Brain microvascular endothelial cell (primary cell): ENCODE measurements at regions not wholly inside any gene's neighbourhood (a gene's known extent, or its start where the extent isn't known, plus 50 kb on each side); places are given as distances from the start of the nearest gene placed in this dataset.

ENCODE experiments used
- DNase-seq: peaks from one replicate; pipeline ENCODE4 v3.0.0-alpha.2; 2020
- H3K27ac ChIP-seq: fragments of 250-450 bp; sonication (Bioruptor Pico); 2 replicates; pipeline ENCODE4 v1.5.1; 2020; ENCODE audit warnings: mild to moderate bottlenecking, moderate library complexity
- H3K27me3 ChIP-seq: fragments of 250-450 bp; sonication (Bioruptor Pico); replicated peaks from 2 replicates; pipeline ENCODE4 v1.5.1; 2020; ENCODE audit warnings: mild to moderate bottlenecking
- H3K36me3 ChIP-seq: fragments of 250-450 bp; sonication (Bioruptor Pico); replicated peaks from 2 replicates; pipeline ENCODE4 v1.5.1; 2020; ENCODE audit warnings: mild to moderate bottlenecking
- H3K4me3 ChIP-seq: 2 replicates; pipeline ENCODE4 v1.5.1; 2011; ENCODE audit warnings: low read depth, mild to moderate bottlenecking, control low read depth, low read length, moderate library complexity
- in situ Hi-C: cut with HindIII; loops from 2 replicates; pipeline ENCODE4 v1.10.0; 2017; ENCODE audit warnings: low sequenced_read_pairs, low pct_ligation_motif_present
- TF ChIP-seq, protein P1 (sequence below): IDR thresholded peaks from 2 replicates; pipeline ENCODE4 v1.5.1; 2011; ENCODE audit warnings: low read depth, mild to moderate bottlenecking, moderate library complexity, low read length, control low read depth, inconsistent platforms; ENCODE audit errors: missing control alignments

DNA sequence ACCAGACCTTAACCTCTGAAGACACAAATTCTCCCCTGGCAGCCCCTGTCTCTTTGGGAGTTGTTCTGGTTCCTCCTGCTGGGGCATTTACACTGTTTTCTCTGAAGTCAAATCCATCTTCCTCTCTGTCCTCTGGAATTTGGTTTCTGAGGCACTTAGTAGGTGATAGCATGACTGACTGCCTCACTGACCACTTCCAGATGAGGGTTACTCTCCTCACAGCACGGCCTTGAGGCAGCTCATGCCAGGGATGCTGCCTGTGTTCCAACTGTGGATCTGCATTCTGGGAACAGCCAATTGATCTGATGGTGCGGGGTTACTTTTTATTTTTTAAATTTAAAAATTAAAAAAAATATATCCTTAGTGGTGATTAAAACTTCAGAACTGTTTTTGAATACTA, 140.9 kb upstream of the ROPN1 start:
- no peaks in the 10 kb centered on the region for H3K27me3 ChIP-seq
- no peaks in the 10 kb centered on the region for H3K36me3 ChIP-seq
- DNase-seq, result no peak
- TF ChIP-seq, protein P1, sequence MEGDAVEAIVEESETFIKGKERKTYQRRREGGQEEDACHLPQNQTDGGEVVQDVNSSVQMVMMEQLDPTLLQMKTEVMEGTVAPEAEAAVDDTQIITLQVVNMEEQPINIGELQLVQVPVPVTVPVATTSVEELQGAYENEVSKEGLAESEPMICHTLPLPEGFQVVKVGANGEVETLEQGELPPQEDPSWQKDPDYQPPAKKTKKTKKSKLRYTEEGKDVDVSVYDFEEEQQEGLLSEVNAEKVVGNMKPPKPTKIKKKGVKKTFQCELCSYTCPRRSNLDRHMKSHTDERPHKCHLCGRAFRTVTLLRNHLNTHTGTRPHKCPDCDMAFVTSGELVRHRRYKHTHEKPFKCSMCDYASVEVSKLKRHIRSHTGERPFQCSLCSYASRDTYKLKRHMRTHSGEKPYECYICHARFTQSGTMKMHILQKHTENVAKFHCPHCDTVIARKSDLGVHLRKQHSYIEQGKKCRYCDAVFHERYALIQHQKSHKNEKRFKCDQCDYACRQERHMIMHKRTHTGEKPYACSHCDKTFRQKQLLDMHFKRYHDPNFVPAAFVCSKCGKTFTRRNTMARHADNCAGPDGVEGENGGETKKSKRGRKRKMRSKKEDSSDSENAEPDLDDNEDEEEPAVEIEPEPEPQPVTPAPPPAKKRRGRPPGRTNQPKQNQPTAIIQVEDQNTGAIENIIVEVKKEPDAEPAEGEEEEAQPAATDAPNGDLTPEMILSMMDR, result no peak
- H3K4me3 ChIP-seq, result no peak overlapping the region
- H3K27ac ChIP-seq, result no peak overlapping the region
- in situ Hi-C loops, result no loop called here

DNA sequence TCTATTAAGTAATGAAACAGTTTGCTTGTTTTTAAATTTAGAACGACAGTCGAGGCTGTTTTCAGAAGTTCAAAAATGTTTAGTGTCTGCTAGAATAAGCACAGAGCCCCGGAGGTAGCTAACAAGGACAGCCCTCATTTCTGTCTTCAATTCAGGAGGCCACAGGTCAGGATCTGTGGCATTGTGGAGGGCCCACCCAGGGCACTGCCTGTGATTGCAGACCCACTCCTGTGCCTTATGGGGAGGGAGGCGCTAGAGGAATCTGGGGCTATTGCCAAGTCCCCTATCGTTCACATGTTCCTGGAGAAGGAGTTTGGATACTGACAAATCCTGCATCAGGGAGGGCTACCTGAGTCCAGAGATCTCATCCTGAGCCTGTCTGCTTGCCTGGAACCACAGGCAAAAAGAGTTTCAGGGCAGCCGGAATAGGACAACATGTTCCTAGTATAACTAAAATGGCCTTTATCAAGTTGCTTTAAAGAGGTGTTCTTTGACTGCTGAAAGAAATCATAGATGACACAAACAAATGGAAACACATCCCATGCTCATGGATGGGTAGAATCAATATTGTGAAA, 141.5 kb upstream of the ROPN1 start:
- in situ Hi-C loops, result no loop called here
- no peak for DNase-seq
- Histone ChIP-seq H3K27ac (no peak overlapping the region), H3K27me3 (no peaks in the 10 kb centered on the region), H3K36me3 (no peaks in the 10 kb centered on the region), H3K4me3 (no peak overlapping the region)
- TF ChIP-seq, protein P1, result no peak

GRCh38 chr3:124137216-124137615, 145.3 kb upstream of the ROPN1 start:
- Histone ChIP-seq H3K27me3 (no peaks in the 10 kb centered on the region), H3K4me3 (no peak overlapping the region), H3K27ac (no peak overlapping the region), H3K36me3 (no peaks in the 10 kb centered on the region)
- no peak for DNase-seq
- TF ChIP-seq, protein P1, result no peak
- in situ Hi-C loops, result no loop called here

GRCh38 chr3:124138148-124138547, 146.2 kb upstream of the ROPN1 start:
- no peak overlapping the region for H3K27ac ChIP-seq
- no peak for DNase-seq
- in situ Hi-C loops, result no loop called here
- TF ChIP-seq, protein P1, result no peak
- no peaks in the 10 kb centered on the region for H3K27me3 ChIP-seq
- no peaks in the 10 kb centered on the region for H3K36me3 ChIP-seq
- no peak overlapping the region for H3K4me3 ChIP-seq

DNA sequence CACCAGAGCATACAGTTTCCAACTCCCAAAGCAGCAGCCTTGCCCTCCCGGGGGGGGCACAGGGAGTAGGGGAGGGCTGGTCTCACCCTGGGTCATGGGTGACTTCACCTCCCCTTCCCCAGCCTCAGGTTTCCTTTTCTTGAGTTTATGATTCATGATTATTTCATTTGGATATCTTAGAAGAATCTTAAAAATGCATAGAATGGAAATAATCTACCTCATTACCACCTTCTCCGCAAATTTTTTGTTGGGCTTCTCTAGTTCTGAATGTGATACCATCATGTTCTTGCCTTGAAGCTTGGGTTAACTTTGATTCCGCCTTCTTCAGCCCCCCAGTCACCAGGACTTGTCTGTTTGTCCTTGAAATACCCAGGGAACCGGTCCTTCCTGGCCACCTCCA, 148.8 kb upstream of the ROPN1 start:
- H3K36me3 ChIP-seq, result no peaks in the 10 kb centered on the region
- in situ Hi-C loops, result no loop called here

More for the DNA sequence above, 148.8 kb upstream of the ROPN1 start:
- Histone ChIP-seq H3K27ac (no peak overlapping the region), H3K4me3 (no peak overlapping the region), H3K27me3 (no peaks in the 10 kb centered on the region)
- TF ChIP-seq, protein P1, result no peak
- no peak for DNase-seq
